SK-N-SH treated with all-trans-retinoic acid at 6 μM for 48 hours (cell line): ENCODE measurements at regions not wholly inside any gene's neighbourhood (a gene's known extent, or its start where the extent isn't known, plus 50 kb on each side); places are given as distances from the start of the nearest gene placed in this dataset.

Experiments used
- ARNTL ChIP-seq: fragments of 450-650 bp; formaldehyde crosslinking; IDR thresholded peaks from 2 replicates; pipeline ENCODE4 v1.5.0; 2020; ENCODE audit warnings: low read depth, mild to moderate bottlenecking, moderate library complexity, borderline replicate concordance
- BACH2 ChIP-seq: fragments of 250-450 bp; sonication (Bioruptor Pico); IDR thresholded peaks from 2 replicates; pipeline ENCODE4 v1.9.0; 2021; ENCODE audit warnings: mild to moderate bottlenecking, borderline replicate concordance
- CSDC2 ChIP-seq: fragments of 250-450 bp; sonication (Bioruptor Pico); IDR thresholded peaks from 2 replicates; pipeline ENCODE4 v1.5.0; 2020; ENCODE audit warnings: mild to moderate bottlenecking, moderate library complexity
- SNAI2 ChIP-seq: fragments of 250-450 bp; sonication (Bioruptor Pico); IDR thresholded peaks from 2 replicates; pipeline ENCODE4 v1.5.0; 2020; ENCODE audit warnings: mild to moderate bottlenecking, moderate library complexity
- ZC3H10 ChIP-seq: fragments of 250-450 bp; sonication (Bioruptor Pico); IDR thresholded peaks from 2 replicates; pipeline ENCODE4 v1.5.1; 2021; ENCODE audit warnings: mild to moderate bottlenecking, moderate library complexity
- ZNF565 ChIP-seq: fragments of 450-650 bp; formaldehyde crosslinking; conservative IDR thresholded peaks from 2 replicates; pipeline ENCODE4 v1.5.0; 2020; ENCODE audit warnings: low read depth, mild to moderate bottlenecking, moderate library complexity
- ZNF70 ChIP-seq: fragments of 450-650 bp; formaldehyde crosslinking; IDR thresholded peaks from 2 replicates; pipeline ENCODE4 v1.5.0; 2020; ENCODE audit warnings: mild to moderate bottlenecking, moderate library complexity
- ZNF8 ChIP-seq: fragments of 450-650 bp; formaldehyde crosslinking; IDR thresholded peaks from 2 replicates; pipeline ENCODE4 v1.5.0; 2020; ENCODE audit warnings: mild to moderate bottlenecking, moderate library complexity
- TF ChIP-seq, protein P1 (sequence below): fragments of 250-450 bp; sonication (Bioruptor Pico); IDR thresholded peaks from 2 replicates; pipeline ENCODE4 v1.5.1; 2020; ENCODE audit warnings: low read depth, mild to moderate bottlenecking, moderate library complexity

DNA sequence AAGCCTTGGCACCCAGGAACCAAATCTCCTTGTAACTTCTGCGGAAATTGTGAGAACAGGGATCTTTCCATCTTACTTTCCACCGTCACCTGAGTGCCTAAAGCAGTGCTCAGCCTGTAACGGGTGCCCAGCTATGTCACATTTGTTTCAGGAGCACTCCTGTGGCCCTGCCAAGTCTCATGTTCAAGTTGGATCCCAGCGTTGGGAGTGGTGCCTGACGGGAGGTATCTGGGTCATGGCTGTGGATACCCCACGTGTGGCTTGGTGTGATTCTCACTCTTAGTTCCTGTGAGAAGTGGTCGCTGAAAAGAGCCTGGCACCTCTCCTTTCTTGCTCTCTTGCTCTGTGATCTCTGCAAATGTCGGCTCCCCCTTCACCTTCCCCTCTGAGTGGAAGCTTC lies 114.9 kb downstream of the UQCRFS1 start:
- TF ChIP-seq ZC3H10 (CRISPR knock-in tag) = no peak
- no peak for TF ChIP-seq SNAI2
- no peak for TF ChIP-seq ZNF8
- TF ChIP-seq CSDC2 (CRISPR knock-in tag) = no peak
- TF ChIP-seq BACH2 (CRISPR knock-in tag) = no peak
- TF ChIP-seq ARNTL (CRISPR knock-in tag) = no peak
- no peak for TF ChIP-seq ZNF565 (CRISPR knock-in tag)
- no peak for TF ChIP-seq ZNF70 (CRISPR knock-in tag)
- TF ChIP-seq, protein P1, sequence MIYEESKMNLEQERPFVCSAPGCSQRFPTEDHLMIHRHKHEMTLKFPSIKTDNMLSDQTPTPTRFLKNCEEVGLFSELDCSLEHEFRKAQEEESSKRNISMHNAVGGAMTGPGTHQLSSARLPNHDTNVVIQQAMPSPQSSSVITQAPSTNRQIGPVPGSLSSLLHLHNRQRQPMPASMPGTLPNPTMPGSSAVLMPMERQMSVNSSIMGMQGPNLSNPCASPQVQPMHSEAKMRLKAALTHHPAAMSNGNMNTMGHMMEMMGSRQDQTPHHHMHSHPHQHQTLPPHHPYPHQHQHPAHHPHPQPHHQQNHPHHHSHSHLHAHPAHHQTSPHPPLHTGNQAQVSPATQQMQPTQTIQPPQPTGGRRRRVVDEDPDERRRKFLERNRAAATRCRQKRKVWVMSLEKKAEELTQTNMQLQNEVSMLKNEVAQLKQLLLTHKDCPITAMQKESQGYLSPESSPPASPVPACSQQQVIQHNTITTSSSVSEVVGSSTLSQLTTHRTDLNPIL = no peak
